T47D (cell line): ENCODE measurements at regions not wholly inside any gene's neighbourhood (a gene's known extent, or its start where the extent isn't known, plus 50 kb on each side); places are given as distances from the start of the nearest gene placed in this dataset.

Experiments used
- DNase-seq, 2 experiments: peaks; one replicate each; pipeline versions ENCODE4 v3.0.0 to v3.0.0-alpha.2; 2011 to 2012; ENCODE audit warnings: low read depth in 1 of 2, low spot score in 1 of 2
- JUND ChIP-seq: IDR thresholded peaks from 2 replicates; pipeline ENCODE4 v1.6.1; 2012; ENCODE audit warnings: low read depth
- in situ Hi-C: cut with HindIII; loops from 2 replicates; pipeline ENCODE4 v1.10.0; 2016; ENCODE audit warnings: low sequenced_read_pairs, low pct_unique_long_range_greater_than_20kb

DNA sequence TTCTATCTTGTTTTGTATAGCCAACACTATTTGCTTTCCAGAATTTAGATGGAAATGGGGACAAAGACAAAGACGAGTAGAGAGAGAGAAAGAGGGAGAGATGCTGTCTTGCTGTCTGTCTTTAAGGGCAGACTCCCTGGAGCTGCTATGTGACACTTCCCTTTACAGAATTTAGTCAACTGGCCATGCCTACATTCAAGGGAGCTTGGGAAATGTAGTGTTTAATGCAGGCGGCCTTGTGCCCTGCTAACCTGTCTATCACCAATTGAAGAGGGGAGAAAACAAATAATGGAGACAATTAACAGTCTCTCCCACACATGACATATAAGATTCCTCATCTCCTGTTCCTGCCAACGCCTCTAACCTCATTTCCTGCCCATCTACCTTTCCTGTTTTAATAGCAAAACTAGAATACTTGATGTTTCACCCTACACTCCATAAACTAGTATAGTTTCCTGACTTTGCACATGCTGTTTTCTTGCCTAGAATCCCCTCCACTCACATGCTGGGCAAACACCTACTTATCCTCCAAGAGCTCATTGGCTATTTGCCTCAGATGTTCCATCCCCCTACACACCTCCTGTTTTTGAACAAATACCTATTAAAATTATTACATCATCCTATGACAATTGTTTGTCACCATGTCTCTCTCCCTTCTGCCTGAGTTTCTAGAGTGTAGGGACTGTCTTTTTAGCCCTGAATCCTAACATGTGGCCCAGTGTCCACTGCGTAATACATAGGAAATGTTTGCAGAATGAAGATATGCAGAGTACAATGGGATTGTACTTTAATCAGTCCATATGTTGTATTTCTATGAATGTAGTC lies 117.2 kb downstream of the SLC25A24 start:
- in situ Hi-C loops, result no loop called here
- TF ChIP-seq JUND, result no peak
- DNase-seq, result no peak

- in situ Hi-C loops, result no loop called here
- no peak for DNase-seq
- no peak for TF ChIP-seq JUND
Measured at GRCh38 chr1:108082001-108082400, 117.0 kb upstream of the VAV3 start.

DNA sequence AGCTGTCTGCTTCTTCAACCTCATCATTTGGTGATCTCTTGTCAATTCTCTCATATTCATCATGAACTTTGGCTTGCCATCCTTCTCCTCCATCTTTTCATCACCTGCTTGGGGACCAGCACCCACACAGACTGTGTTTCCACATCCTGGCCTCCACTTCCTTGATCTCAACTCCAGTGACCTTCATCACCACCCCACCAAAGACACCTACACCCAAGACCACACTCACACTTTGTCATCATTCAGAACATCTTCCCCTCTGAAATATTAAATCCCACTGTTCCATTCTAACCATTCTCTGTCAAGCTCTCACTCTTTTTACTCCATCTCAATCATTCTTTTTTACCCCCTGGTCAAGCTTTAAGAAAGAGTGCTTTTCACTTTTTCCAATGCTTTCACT lies 115.5 kb upstream of the VAV3 start:
- in situ Hi-C loops, result no loop called here
- no peak for DNase-seq

GRCh38 chr1:108079440-108080025 lies 114.6 kb upstream of the VAV3 start:
- in situ Hi-C loops, result no loop called here
- TF ChIP-seq JUND, result no peak
- DNase-seq, result no peak

More for the DNA sequence above, 115.5 kb upstream of the VAV3 start:
- TF ChIP-seq JUND, result no peak

GRCh38 chr1:108077991-108078390 lies 113.0 kb upstream of the VAV3 start:
- in situ Hi-C loops, result no loop called here
- TF ChIP-seq JUND, result no peak
- DNase-seq, result no peak

- in situ Hi-C loops, result no loop called here
- TF ChIP-seq JUND, result no peak
- no peak for DNase-seq
Measured at GRCh38 chr1:108075055-108075454, 110.1 kb upstream of the VAV3 start.

DNA sequence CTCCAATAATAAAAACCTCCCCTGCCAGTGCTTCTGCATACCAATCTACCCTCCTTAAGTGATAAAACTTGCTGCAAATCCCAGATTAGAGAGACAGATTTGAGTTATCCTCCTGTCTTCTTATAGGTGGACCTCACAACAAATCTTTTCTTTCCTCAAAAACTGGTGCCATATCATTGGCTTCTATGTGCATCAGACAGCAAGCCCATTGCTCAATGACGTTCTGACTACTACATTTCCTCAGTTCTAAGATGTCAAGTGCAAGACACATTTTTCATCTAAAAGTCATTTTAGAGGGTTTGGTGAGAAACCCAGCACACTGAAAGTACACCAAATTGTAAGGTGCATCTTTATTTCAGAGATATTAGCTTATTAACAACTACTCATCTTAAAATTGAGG lies 107.8 kb upstream of the VAV3 start:
- no peak for TF ChIP-seq JUND
- no peak for DNase-seq
- in situ Hi-C loops, result no loop called here

DNA sequence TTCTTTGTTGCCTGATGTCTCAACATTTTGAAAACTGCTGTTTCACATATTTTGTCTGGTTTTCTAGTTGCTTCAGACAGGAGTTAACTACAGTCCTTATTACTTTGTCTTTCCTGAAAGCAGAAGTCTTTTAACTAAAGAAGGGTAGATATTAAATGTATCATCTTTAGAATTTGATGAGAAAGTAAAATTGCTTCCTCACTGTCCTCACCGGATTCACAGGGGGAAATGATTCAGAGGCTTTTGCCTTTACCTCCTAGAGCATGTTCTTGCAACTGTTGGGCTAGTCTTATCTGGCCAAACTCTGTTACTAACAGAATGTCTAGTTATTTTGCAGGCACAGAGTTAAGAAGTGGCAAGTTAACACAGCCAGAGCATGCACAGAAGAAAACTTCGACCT lies 107.2 kb upstream of the VAV3 start:
- no peak for TF ChIP-seq JUND
- in situ Hi-C loops, result no loop called here
- no peak for DNase-seq

- in situ Hi-C loops, result no loop called here
- TF ChIP-seq JUND, result no peak
- DNase-seq, result no peak
Measured at GRCh38 chr1:108071601-108072000, 106.6 kb upstream of the VAV3 start.

GRCh38 chr1:108070662-108071061 lies 105.7 kb upstream of the VAV3 start:
- in situ Hi-C loops, result no loop called here
- DNase-seq, result no peak
- no peak for TF ChIP-seq JUND

GRCh38 chr1:108067884-108068540 lies 103.0 kb upstream of the VAV3 start:
- in situ Hi-C loops, result no loop called here
- TF ChIP-seq JUND, result no peak
- no peak for DNase-seq

DNA sequence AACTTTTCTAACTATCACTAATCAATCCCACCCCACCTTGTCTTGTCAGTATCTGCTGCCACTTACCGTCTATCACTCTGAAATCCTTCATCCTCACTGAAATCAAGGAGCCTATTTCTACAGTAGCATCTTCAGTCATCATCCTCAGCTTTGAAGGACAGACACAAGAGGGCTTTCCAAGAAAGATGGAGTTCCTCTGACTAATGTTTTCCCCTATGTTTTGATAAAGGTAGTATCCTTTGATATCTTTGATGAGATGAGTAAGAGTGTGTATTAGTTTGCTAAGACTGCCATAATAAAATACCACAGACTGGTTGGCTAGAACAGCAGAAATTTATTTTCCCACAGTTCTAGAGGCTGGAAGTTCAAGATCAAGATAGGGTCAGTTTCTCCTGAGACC lies 101.8 kb upstream of the VAV3 start:
- no peak for TF ChIP-seq JUND
- in situ Hi-C loops, result no loop called here
- no peak for DNase-seq

DNA sequence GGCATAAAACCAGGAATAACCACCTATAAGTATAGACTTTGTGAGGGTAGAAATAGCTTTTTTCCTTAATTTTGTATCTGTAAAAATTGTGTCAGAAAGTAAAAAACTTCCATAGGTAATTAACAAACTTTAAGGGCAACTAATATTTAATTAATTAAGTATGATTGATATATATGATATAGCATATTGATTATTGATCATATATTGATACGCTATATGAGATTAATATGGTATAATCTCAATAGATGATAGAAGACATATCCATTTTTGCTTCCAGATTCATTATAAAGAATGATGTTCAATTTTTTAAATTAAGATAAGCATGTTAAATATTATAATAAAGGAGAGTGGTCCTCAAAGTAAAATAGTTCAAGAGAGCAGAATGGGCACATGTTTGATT lies 99.3 kb upstream of the VAV3 start:
- TF ChIP-seq JUND, result no peak
- DNase-seq, result no peak
- in situ Hi-C loops, result no loop called here
